MM.1S (cell line): ENCODE measurements at regions not wholly inside any gene's neighbourhood (a gene's known extent, or its start where the extent isn't known, plus 50 kb on each side); places are given as distances from the start of the nearest gene placed in this dataset.

Experiments
- EZH2 ChIP-seq: fragments of 300-600 bp; sonication (generic); optimal IDR thresholded peaks from 2 replicates; pipeline ENCODE3; 2017; ENCODE audit warnings: low read depth, mild to moderate bottlenecking, antibody characterized with exemption, low read length, mixed read lengths
- EZH2phosphoT487 ChIP-seq: fragments of 300-600 bp; sonication (generic); IDR thresholded peaks from 2 replicates; pipeline ENCODE4 v1.6.1; 2018; ENCODE audit warnings: antibody characterized with exemption, low read length
- TF ChIP-seq, protein P1 (sequence below): fragments of 300-600 bp; sonication (generic); IDR thresholded peaks from 2 replicates; pipeline ENCODE4 v1.5.1; 2016; ENCODE audit warnings: antibody characterized with exemption, low read length, mixed read lengths

DNA sequence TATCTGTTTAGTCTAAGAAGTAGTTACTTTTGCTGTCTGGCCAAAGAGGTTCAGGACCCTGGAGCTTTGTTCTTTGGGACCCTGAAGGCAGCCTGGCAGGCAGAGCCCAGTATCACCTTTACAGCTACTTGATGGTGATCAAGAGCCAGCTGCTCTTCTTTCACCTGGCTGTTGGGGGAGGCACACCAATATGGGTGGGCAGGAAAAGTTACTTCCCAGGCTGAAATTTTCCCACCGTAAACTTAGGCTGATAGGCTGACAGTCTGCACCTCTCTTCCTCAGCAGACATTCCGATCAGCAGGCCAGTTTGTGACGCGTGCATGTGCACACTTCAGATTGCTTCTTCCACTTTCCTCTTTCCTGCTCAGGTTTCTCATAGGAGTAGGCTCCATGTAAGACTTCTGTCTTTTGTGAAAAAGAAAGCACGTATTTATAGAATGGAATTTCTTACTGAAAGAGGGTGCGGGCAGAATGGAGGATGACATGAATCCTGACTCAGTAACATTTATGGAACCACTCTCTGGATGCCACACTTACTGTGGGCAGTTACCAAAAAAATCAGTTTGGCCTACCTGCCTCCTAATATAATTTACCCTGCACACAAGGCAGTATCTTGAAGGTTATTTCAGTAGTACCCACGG, 223.9 kb upstream of the DMRT1 start:
- TF ChIP-seq, protein P1, sequence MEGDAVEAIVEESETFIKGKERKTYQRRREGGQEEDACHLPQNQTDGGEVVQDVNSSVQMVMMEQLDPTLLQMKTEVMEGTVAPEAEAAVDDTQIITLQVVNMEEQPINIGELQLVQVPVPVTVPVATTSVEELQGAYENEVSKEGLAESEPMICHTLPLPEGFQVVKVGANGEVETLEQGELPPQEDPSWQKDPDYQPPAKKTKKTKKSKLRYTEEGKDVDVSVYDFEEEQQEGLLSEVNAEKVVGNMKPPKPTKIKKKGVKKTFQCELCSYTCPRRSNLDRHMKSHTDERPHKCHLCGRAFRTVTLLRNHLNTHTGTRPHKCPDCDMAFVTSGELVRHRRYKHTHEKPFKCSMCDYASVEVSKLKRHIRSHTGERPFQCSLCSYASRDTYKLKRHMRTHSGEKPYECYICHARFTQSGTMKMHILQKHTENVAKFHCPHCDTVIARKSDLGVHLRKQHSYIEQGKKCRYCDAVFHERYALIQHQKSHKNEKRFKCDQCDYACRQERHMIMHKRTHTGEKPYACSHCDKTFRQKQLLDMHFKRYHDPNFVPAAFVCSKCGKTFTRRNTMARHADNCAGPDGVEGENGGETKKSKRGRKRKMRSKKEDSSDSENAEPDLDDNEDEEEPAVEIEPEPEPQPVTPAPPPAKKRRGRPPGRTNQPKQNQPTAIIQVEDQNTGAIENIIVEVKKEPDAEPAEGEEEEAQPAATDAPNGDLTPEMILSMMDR = no peak
- TF ChIP-seq EZH2 (no peak), EZH2phosphoT487 (no peak)
